WI38 (cell line): ENCODE measurements at regions not wholly inside any gene's neighbourhood (a gene's known extent, or its start where the extent isn't known, plus 50 kb on each side); places are given as distances from the start of the nearest gene placed in this dataset.

Source experiments
- H3K4me3 ChIP-seq: 2 replicates; pipeline ENCODE4 v1.5.1; 2011; ENCODE audit warnings: low read depth, mild to moderate bottlenecking, control low read depth, low read length
- CTCF ChIP-seq: IDR thresholded peaks from 2 replicates; pipeline ENCODE4 v1.5.1; 2012; ENCODE audit warnings: low read depth, mild to moderate bottlenecking, control low read depth, low read length

GRCh38 chr1:56240400-56240799 lies 339.0 kb downstream of the PLPP3 start:
- TF ChIP-seq CTCF, result no peak
- H3K4me3 ChIP-seq, result no peak overlapping the region

- TF ChIP-seq CTCF, result no peak
- no peak overlapping the region for H3K4me3 ChIP-seq
Observed at GRCh38 chr1:56237491-56238064, 341.8 kb downstream of the PLPP3 start.

- no peak overlapping the region for H3K4me3 ChIP-seq
- TF ChIP-seq CTCF, result no peak
Observed at GRCh38 chr1:56236688-56237087, 342.7 kb downstream of the PLPP3 start.

- H3K4me3 ChIP-seq, result no peak overlapping the region
- no peak for TF ChIP-seq CTCF
Observed at GRCh38 chr1:56235909-56236510, 343.4 kb downstream of the PLPP3 start.

GRCh38 chr1:56229186-56229585 lies 350.2 kb downstream of the PLPP3 start:
- no peak overlapping the region for H3K4me3 ChIP-seq
- no peak for TF ChIP-seq CTCF

GRCh38 chr1:56227886-56228285 lies 351.5 kb downstream of the PLPP3 start:
- no peak overlapping the region for H3K4me3 ChIP-seq
- TF ChIP-seq CTCF, result no peak

GRCh38 chr1:56227401-56227800 lies 352.0 kb downstream of the PLPP3 start:
- TF ChIP-seq CTCF, result no peak

More at GRCh38 chr1:56227401-56227800, 352.0 kb downstream of the PLPP3 start:
- H3K4me3 ChIP-seq, result no peak overlapping the region
